Activated CD4-positive, CD25-positive, alpha-beta regulatory T cell treated with anti-CD3 and anti-CD28 coated beads, Interleukin-2, amount 50 U/mL, for 24 hours (primary cell): ENCODE measurements at regions not wholly inside any gene's neighbourhood (a gene's known extent, or its start where the extent isn't known, plus 50 kb on each side); places are given as distances from the start of the nearest gene placed in this dataset.
"Not testable (repeated sequence)": the region's sequence is repeated elsewhere in the genome, so short reads cannot be mapped to it uniquely, and the experiment has no call there.

ENCODE experiments used
- ATAC-seq, 2 donors: fragments of 150-1000 bp; cut with Tn5 transposase; one replicate each; pipeline ENCODE4 v1.10.0; 2021; ENCODE audit warnings: mild to moderate bottlenecking in 1 of 2, moderate library complexity in 1 of 2

- no peak for ATAC-seq
These were observed 98.8 kb downstream of the BMP4 start for GRCh38 chr14:53857625-53858344.

- ATAC-seq, result no peak
These were observed 101.1 kb downstream of the BMP4 start for GRCh38 chr14:53855574-53855973.

GRCh38 chr14:53855127-53855526 lies 101.5 kb downstream of the BMP4 start:
- ATAC-seq, result no peak

- ATAC-seq, result no peak
These were observed 105.1 kb downstream of the BMP4 start for GRCh38 chr14:53851394-53852090.

GRCh38 chr14:53850714-53851296 lies 105.8 kb downstream of the BMP4 start:
- no peak for ATAC-seq

GRCh38 chr14:53849549-53849948 lies 107.1 kb downstream of the BMP4 start:
- no peak for ATAC-seq

GRCh38 chr14:53848854-53849253 lies 107.8 kb downstream of the BMP4 start:
- ATAC-seq, result no peak

GRCh38 chr14:53847881-53848280 lies 108.7 kb downstream of the BMP4 start:
- no peak for ATAC-seq

GRCh38 chr14:53847057-53847456 lies 109.6 kb downstream of the BMP4 start:
- no peak for ATAC-seq

GRCh38 chr14:53845813-53846693 lies 110.6 kb downstream of the BMP4 start:
- no peak for ATAC-seq

- ATAC-seq, result no peak
These were observed 113.7 kb downstream of the BMP4 start for GRCh38 chr14:53842938-53843337.

- no peak for ATAC-seq
These were observed 115.2 kb downstream of the BMP4 start for GRCh38 chr14:53841109-53842099.

- no peak for ATAC-seq
These were observed 116.2 kb downstream of the BMP4 start for GRCh38 chr14:53840444-53840843.

GRCh38 chr14:53838374-53838773 lies 118.3 kb downstream of the BMP4 start:
- no peak for ATAC-seq

- not testable (repeated sequence) for ATAC-seq
These were observed 119.0 kb downstream of the BMP4 start for GRCh38 chr14:53837656-53838055.

GRCh38 chr14:53836551-53836950 lies 120.1 kb downstream of the BMP4 start:
- ATAC-seq, result no peak

GRCh38 chr14:53828820-53829219 lies 127.8 kb downstream of the BMP4 start:
- no peak for ATAC-seq

GRCh38 chr14:53824061-53824460 lies 132.6 kb downstream of the BMP4 start:
- ATAC-seq, result no peak

GRCh38 chr14:53814392-53814791 lies 142.2 kb downstream of the BMP4 start:
- no peak for ATAC-seq

GRCh38 chr14:53810221-53810620 lies 146.4 kb downstream of the BMP4 start:
- no peak for ATAC-seq

GRCh38 chr14:53808042-53808441 lies 148.6 kb downstream of the BMP4 start:
- ATAC-seq, result no peak

- ATAC-seq, result no peak
These were observed 149.1 kb downstream of the BMP4 start for GRCh38 chr14:53807542-53807941.
